ENCODE measurements at regions not wholly inside any gene's neighbourhood (a gene's known extent, or its start where the extent isn't known, plus 50 kb on each side); places are given as distances from the start of the nearest gene placed in this dataset.

DNA sequence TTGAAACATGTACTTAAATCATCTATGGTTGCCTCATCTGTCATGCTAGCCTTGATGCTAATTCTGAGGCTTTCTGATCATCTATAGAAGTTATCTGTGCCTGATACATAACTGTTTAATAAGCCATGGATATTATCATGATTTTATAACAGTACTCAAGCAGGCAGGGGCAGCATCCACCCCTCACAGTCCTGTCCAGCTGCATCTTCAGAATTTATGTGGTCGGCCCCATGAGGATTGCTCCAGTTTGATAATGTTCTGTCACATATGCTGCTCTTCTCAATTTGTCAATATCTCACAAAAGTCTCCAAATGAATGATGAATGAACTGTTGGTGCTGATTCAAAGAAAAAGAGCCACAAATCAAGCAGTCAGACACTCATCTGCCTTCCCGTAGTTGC, 335.1 kb upstream of the POM121L12 start:
- TF ChIP-seq, protein P1, sequence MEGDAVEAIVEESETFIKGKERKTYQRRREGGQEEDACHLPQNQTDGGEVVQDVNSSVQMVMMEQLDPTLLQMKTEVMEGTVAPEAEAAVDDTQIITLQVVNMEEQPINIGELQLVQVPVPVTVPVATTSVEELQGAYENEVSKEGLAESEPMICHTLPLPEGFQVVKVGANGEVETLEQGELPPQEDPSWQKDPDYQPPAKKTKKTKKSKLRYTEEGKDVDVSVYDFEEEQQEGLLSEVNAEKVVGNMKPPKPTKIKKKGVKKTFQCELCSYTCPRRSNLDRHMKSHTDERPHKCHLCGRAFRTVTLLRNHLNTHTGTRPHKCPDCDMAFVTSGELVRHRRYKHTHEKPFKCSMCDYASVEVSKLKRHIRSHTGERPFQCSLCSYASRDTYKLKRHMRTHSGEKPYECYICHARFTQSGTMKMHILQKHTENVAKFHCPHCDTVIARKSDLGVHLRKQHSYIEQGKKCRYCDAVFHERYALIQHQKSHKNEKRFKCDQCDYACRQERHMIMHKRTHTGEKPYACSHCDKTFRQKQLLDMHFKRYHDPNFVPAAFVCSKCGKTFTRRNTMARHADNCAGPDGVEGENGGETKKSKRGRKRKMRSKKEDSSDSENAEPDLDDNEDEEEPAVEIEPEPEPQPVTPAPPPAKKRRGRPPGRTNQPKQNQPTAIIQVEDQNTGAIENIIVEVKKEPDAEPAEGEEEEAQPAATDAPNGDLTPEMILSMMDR (IDR thresholded peaks at IDR 0.05; ENCODE audit: control extremely low read depth in 1 of 3, insufficient read depth in 1 of 3, low read depth in 1 of 3, low read length in 3 of 3) = no peak
- no peak for TF ChIP-seq EP300 (IDR thresholded peaks at IDR 0.05; ENCODE audit: borderline replicate concordance in 1 of 2, low read depth in 2 of 2, low read length in 2 of 2)

Data from H1 (cell line).